ENCODE measurements at regions not wholly inside any gene's neighbourhood (a gene's known extent, or its start where the extent isn't known, plus 50 kb on each side); places are given as distances from the start of the nearest gene placed in this dataset.

- no peak for TF ChIP-seq CTCF (IDR thresholded peaks at IDR 0.05)
- H3K27me3 ChIP-seq, result no peaks in the 10 kb centered on the region
- no peak overlapping the region for H3K4me3 ChIP-seq (ENCODE audit: low read depth in 1 of 2, low read length in 1 of 2)
- no peak overlapping the region for H3K27ac ChIP-seq
- no peaks in the 10 kb centered on the region for H3K9me3 ChIP-seq
- no peaks in the 10 kb centered on the region for H3K36me3 ChIP-seq
- H3K4me1 ChIP-seq (ENCODE audit: control insufficient read depth in 1 of 2, insufficient read depth in 1 of 2, low read depth in 1 of 2, low read length in 1 of 2), result peaks cover 14 to 15% of the 10 kb centered on the region in 2 experiments
These were observed 140.0 kb upstream of the SGK1 start for GRCh38 chr6:134457941-134458340.

GRCh38 chr6:134456226-134456625, 138.3 kb upstream of the SGK1 start:
- H3K9me3 ChIP-seq, result no peaks in the 10 kb centered on the region
- TF ChIP-seq CTCF (IDR thresholded peaks at IDR 0.05), result no peak
- no peaks in the 10 kb centered on the region for H3K36me3 ChIP-seq
- peaks cover 14 to 15% of the 10 kb centered on the region in 2 experiments for H3K4me1 ChIP-seq (ENCODE audit: control insufficient read depth in 1 of 2, insufficient read depth in 1 of 2, low read depth in 1 of 2, low read length in 1 of 2)
- no peak overlapping the region for H3K27ac ChIP-seq
- H3K4me3 ChIP-seq (ENCODE audit: low read depth in 1 of 2, low read length in 1 of 2), result no peak overlapping the region
- H3K27me3 ChIP-seq, result no peaks in the 10 kb centered on the region

GRCh38 chr6:134455319-134455718, 137.4 kb upstream of the SGK1 start:
- no peak for TF ChIP-seq CTCF (IDR thresholded peaks at IDR 0.05)
- no peak overlapping the region for H3K4me3 ChIP-seq (ENCODE audit: low read depth in 1 of 2, low read length in 1 of 2)
- H3K4me1 ChIP-seq (ENCODE audit: control insufficient read depth in 1 of 2, insufficient read depth in 1 of 2, low read depth in 1 of 2, low read length in 1 of 2), result peaks cover 14 to 15% of the 10 kb centered on the region in 2 experiments
- H3K36me3 ChIP-seq, result no peaks in the 10 kb centered on the region
- no peaks in the 10 kb centered on the region for H3K27me3 ChIP-seq
- no peak overlapping the region for H3K27ac ChIP-seq
- H3K9me3 ChIP-seq, result no peaks in the 10 kb centered on the region

- peaks cover 14 to 15% of the 10 kb centered on the region in 2 experiments for H3K4me1 ChIP-seq (ENCODE audit: control insufficient read depth in 1 of 2, insufficient read depth in 1 of 2, low read depth in 1 of 2, low read length in 1 of 2)
- H3K4me3 ChIP-seq (ENCODE audit: low read depth in 1 of 2, low read length in 1 of 2), result no peak overlapping the region
- no peak for TF ChIP-seq CTCF (IDR thresholded peaks at IDR 0.05)
- no peaks in the 10 kb centered on the region for H3K27me3 ChIP-seq
- no peaks in the 10 kb centered on the region for H3K36me3 ChIP-seq
- H3K27ac ChIP-seq, result no peak overlapping the region
- H3K9me3 ChIP-seq, result no peaks in the 10 kb centered on the region
These were observed 136.9 kb upstream of the SGK1 start for GRCh38 chr6:134454794-134455193.

GRCh38 chr6:134453792-134454510, 136.0 kb upstream of the SGK1 start:
- no peaks in the 10 kb centered on the region for H3K36me3 ChIP-seq
- peaks cover 6 to 7% of the 10 kb centered on the region in 2 experiments for H3K4me1 ChIP-seq (ENCODE audit: control insufficient read depth in 1 of 2, insufficient read depth in 1 of 2, low read depth in 1 of 2, low read length in 1 of 2)
- no peaks in the 10 kb centered on the region for H3K9me3 ChIP-seq
- H3K4me3 ChIP-seq (ENCODE audit: low read depth in 1 of 2, low read length in 1 of 2), result no peak overlapping the region
- H3K27me3 ChIP-seq, result no peaks in the 10 kb centered on the region
- H3K27ac ChIP-seq, result no peak overlapping the region
- no peak for TF ChIP-seq CTCF (IDR thresholded peaks at IDR 0.05)
